ENCODE measurements at regions not wholly inside any gene's neighbourhood (a gene's known extent, or its start where the extent isn't known, plus 50 kb on each side); places are given as distances from the start of the nearest gene placed in this dataset.

DNA sequence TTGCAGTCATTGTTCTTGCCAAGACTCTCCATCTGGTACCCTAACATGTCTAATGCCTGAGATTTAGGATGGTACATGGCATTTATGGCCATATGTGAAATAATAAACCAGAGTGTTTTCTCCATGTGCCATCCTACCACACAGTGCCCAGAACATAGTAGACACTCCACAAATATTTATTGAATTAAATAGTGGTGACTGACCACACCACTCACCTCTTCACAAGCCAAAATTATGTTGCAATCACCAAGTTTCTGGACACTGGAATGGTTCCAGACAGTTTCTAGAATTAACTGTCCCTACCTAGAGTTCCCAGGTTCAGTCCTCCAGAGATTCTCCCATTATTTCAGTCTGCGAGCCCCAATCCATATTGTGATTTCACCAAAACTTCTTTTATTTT is 427.3 kb downstream of the KIF16B start:
- Mint-ChIP-seq H3K27ac (no peak overlapping the region), H3K27me3 (no peaks in the 10 kb centered on the region), H3K4me1 (ENCODE audit: low read depth) (no peaks in the 10 kb centered on the region), H3K36me3 (ENCODE audit: low read depth) (no peaks in the 10 kb centered on the region), H3K9me3 (peaks cover 14% of the 10 kb centered on the region), H3K4me3 (no peak overlapping the region)
- intact Hi-C loops (cut with DNase I, micrococcal nuclease), result no loop called here
- Histone ChIP-seq H3K27ac (ENCODE audit: low read depth in 1 of 2, low read length in 2 of 2) (no peak overlapping the region), H3K9me3 (ENCODE audit: control insufficient read depth in 1 of 2, insufficient read depth in 1 of 2, low read length in 2 of 2) (no peaks in the 10 kb centered on the region), H3K4me3 (ENCODE audit: low read length) (no peak overlapping the region), H3K27me3 (ENCODE audit: control insufficient read depth in 1 of 2, insufficient read depth in 2 of 2, low read length in 2 of 2) (no peaks in the 10 kb centered on the region), H3K4me1 (ENCODE audit: insufficient read depth, low read length) (no peaks in the 10 kb centered on the region), H3K36me3 (ENCODE audit: insufficient read depth, low read length) (no peaks in the 10 kb centered on the region)
- DNase-seq, result no peak
- CTCF ChIA-PET, result no interaction called here
- TF ChIP-seq, protein P1, sequence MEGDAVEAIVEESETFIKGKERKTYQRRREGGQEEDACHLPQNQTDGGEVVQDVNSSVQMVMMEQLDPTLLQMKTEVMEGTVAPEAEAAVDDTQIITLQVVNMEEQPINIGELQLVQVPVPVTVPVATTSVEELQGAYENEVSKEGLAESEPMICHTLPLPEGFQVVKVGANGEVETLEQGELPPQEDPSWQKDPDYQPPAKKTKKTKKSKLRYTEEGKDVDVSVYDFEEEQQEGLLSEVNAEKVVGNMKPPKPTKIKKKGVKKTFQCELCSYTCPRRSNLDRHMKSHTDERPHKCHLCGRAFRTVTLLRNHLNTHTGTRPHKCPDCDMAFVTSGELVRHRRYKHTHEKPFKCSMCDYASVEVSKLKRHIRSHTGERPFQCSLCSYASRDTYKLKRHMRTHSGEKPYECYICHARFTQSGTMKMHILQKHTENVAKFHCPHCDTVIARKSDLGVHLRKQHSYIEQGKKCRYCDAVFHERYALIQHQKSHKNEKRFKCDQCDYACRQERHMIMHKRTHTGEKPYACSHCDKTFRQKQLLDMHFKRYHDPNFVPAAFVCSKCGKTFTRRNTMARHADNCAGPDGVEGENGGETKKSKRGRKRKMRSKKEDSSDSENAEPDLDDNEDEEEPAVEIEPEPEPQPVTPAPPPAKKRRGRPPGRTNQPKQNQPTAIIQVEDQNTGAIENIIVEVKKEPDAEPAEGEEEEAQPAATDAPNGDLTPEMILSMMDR (IDR thresholded peaks at IDR 0.05), result no peak
- ATAC-seq (ENCODE audit: poor library complexity), result no peak
- POLR2A ChIA-PET, result no interaction called here

DNA sequence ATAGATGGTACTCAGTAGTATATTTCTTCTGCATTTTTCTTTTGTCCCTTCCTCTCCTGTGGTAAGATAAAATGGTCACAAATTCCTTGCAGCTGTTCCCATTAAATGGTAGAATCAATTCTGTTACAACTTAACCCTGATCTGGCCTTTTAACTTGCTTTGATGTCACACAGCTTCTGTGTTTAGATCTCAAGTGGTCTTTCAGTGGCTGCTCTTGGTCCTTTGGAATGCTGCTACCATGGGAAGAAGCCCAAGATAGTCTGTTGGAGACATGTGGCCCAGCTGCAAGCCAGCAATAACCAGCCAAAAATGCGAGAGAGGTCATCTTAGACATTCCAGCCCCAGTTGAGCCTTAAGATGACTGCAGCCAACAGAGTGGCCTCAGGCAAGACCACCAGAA is 429.7 kb downstream of the KIF16B start:
- POLR2A ChIA-PET, result no interaction called here

DNA sequence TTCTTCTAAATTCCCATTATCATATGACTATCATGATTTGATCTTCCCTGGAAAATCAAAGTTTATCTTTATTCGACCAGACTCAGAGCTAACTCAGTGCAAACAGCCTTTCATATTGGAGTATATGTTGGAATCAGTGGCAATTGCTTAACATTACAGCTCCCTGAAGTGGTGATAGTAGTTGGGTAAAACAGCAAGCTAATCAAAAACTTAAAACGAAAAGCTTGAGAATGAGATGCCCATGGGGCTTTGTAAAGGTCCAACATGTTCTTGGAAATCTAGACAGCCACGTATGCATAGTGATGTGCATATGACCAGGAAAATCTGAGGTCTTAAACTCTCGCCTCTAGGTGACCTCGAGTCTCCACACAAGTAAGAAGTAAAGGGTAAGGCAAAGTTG is 437.6 kb downstream of the KIF16B start:
- TF ChIP-seq, protein P1 (IDR thresholded peaks at IDR 0.05), result no peak

More for the DNA sequence above, 429.7 kb downstream of the KIF16B start:
- Mint-ChIP-seq H3K4me1 (ENCODE audit: low read depth) (no peaks in the 10 kb centered on the region), H3K27ac (no peak overlapping the region), H3K27me3 (no peaks in the 10 kb centered on the region), H3K36me3 (ENCODE audit: low read depth) (no peaks in the 10 kb centered on the region), H3K4me3 (no peak overlapping the region), H3K9me3 (peaks cover 8% of the 10 kb centered on the region)
- CTCF ChIA-PET, result no interaction called here
- no peaks in the 10 kb centered on the region for H3K27me3 ChIP-seq (ENCODE audit: control insufficient read depth in 1 of 2, insufficient read depth in 2 of 2, low read length in 2 of 2)
- no peak overlapping the region for H3K27ac ChIP-seq (ENCODE audit: low read depth in 1 of 2, low read length in 2 of 2)
- no peak for ATAC-seq (ENCODE audit: poor library complexity)
- H3K36me3 ChIP-seq (ENCODE audit: insufficient read depth, low read length), result no peaks in the 10 kb centered on the region
- H3K9me3 ChIP-seq (ENCODE audit: control insufficient read depth in 1 of 2, insufficient read depth in 1 of 2, low read length in 2 of 2), result no peaks in the 10 kb centered on the region
- no peak overlapping the region for H3K4me3 ChIP-seq (ENCODE audit: low read length)
- no peak for DNase-seq
- TF ChIP-seq, protein P1 (IDR thresholded peaks at IDR 0.05), result no peak
- no peaks in the 10 kb centered on the region for H3K4me1 ChIP-seq (ENCODE audit: insufficient read depth, low read length)
- intact Hi-C loops (cut with DNase I, micrococcal nuclease), result no loop called here

More for the DNA sequence above, 437.6 kb downstream of the KIF16B start:
- H3K36me3 ChIP-seq (ENCODE audit: insufficient read depth, low read length), result no peaks in the 10 kb centered on the region
- H3K9me3 Mint-ChIP-seq, result no peaks in the 10 kb centered on the region
- POLR2A ChIA-PET, result no interaction called here
- intact Hi-C loops (cut with DNase I, micrococcal nuclease), result no loop called here
- no peaks in the 10 kb centered on the region for H3K4me1 Mint-ChIP-seq (ENCODE audit: low read depth)
- no peak overlapping the region for H3K27ac ChIP-seq (ENCODE audit: low read depth in 1 of 2, low read length in 2 of 2)
- DNase-seq, result no peak
- H3K27me3 ChIP-seq (ENCODE audit: control insufficient read depth in 1 of 2, insufficient read depth in 2 of 2, low read length in 2 of 2), result no peaks in the 10 kb centered on the region
- no peak overlapping the region for H3K4me3 Mint-ChIP-seq
- no peak for ATAC-seq (ENCODE audit: poor library complexity)
- H3K4me3 ChIP-seq (ENCODE audit: low read length), result no peak overlapping the region
- H3K27me3 Mint-ChIP-seq, result no peaks in the 10 kb centered on the region
- H3K9me3 ChIP-seq (ENCODE audit: control insufficient read depth in 1 of 2, insufficient read depth in 1 of 2, low read length in 2 of 2), result peaks cover 0 to 8% of the 10 kb centered on the region in 2 experiments
- CTCF ChIA-PET, result no interaction called here
- no peak overlapping the region for H3K27ac Mint-ChIP-seq
- H3K4me1 ChIP-seq (ENCODE audit: insufficient read depth, low read length), result no peaks in the 10 kb centered on the region
- no peaks in the 10 kb centered on the region for H3K36me3 Mint-ChIP-seq (ENCODE audit: low read depth)

All from CD4-positive, alpha-beta T cell (primary cell).